Parathyroid adenoma (tissue), 2 donors: ENCODE measurements at regions not wholly inside any gene's neighbourhood (a gene's known extent, or its start where the extent isn't known, plus 50 kb on each side); places are given as distances from the start of the nearest gene placed in this dataset.

Source experiments
- H2AFZ ChIP-seq: fragments of 300-600 bp; sonication (generic); one replicate; pipeline ENCODE4 v1.7.0; 2017; ENCODE audit warnings: antibody characterized with exemption, mild to moderate bottlenecking
- H3K27ac ChIP-seq: fragments of 300-600 bp; sonication (generic); one replicate; pipeline ENCODE4 v1.7.0; 2017
- H3K27me3 ChIP-seq: fragments of 300-600 bp; sonication (generic); one replicate; pipeline ENCODE4 v1.7.0; 2017; ENCODE audit warnings: low read length; ENCODE audit not compliant: control insufficient read depth, insufficient read depth
- H3K36me3 ChIP-seq: fragments of 300-600 bp; sonication (generic); one replicate; pipeline ENCODE4 v1.7.0; 2017; ENCODE audit warnings: low read length; ENCODE audit not compliant: control insufficient read depth, insufficient read depth
- H3K4me1 ChIP-seq: fragments of 300-600 bp; sonication (generic); one replicate; pipeline ENCODE4 v1.7.0; 2017; ENCODE audit warnings: control low read depth
- H3K4me2 ChIP-seq: fragments of 300-600 bp; sonication (generic); one replicate; pipeline ENCODE4 v1.7.0; 2017; ENCODE audit warnings: low read length
- H3K4me3 ChIP-seq: fragments of 300-600 bp; sonication (generic); one replicate; pipeline ENCODE4 v1.7.0; 2017; ENCODE audit warnings: low read depth, low read length
- H3K79me2 ChIP-seq: fragments of 300-600 bp; sonication (generic); one replicate; pipeline ENCODE4 v1.7.0; 2017; ENCODE audit warnings: control low read depth
- H3K9ac ChIP-seq: fragments of 300-600 bp; sonication (generic); one replicate; pipeline ENCODE4 v1.7.0; 2017; ENCODE audit warnings: mild to moderate bottlenecking
- H3K9me3 ChIP-seq: fragments of 300-600 bp; sonication (generic); one replicate; pipeline ENCODE4 v1.7.0; 2017; ENCODE audit warnings: low read length; ENCODE audit not compliant: control insufficient read depth
- CTCF ChIP-seq: fragments of 300-600 bp; sonication (generic); IDR thresholded peaks from one replicate; pipeline ENCODE4 v1.7.0; 2017; ENCODE audit warnings: antibody characterized with exemption, mild to moderate bottlenecking
- donor health status: primary hyperparathyroidism.

- Histone ChIP-seq H3K9ac (no peak overlapping the region), H3K27ac (no peak overlapping the region), H3K4me1 (no peaks in the 10 kb centered on the region), H3K36me3 (no peaks in the 10 kb centered on the region), H3K27me3 (no peaks in the 10 kb centered on the region), H2AFZ (no peak overlapping the region), H3K4me2 (no peak overlapping the region), H3K79me2 (no peaks in the 10 kb centered on the region), H3K4me3 (no peak overlapping the region), H3K9me3 (no peaks in the 10 kb centered on the region)
- no peak for TF ChIP-seq CTCF
Observed at GRCh38 chr1:87898431-87898830, 569.8 kb downstream of the LMO4 start.

GRCh38 chr1:87899017-87899416, 570.3 kb downstream of the LMO4 start:
- Histone ChIP-seq H3K4me1 (no peaks in the 10 kb centered on the region), H3K79me2 (no peaks in the 10 kb centered on the region), H3K4me3 (no peak overlapping the region), H3K27me3 (no peaks in the 10 kb centered on the region), H3K9ac (no peak overlapping the region), H3K27ac (no peak overlapping the region), H3K4me2 (no peak overlapping the region), H3K36me3 (no peaks in the 10 kb centered on the region), H3K9me3 (no peaks in the 10 kb centered on the region), H2AFZ (no peak overlapping the region)
- no peak for TF ChIP-seq CTCF

GRCh38 chr1:87899746-87900145, 571.1 kb downstream of the LMO4 start:
- H3K4me3 ChIP-seq: no peak overlapping the region
- no peaks in the 10 kb centered on the region for H3K36me3 ChIP-seq
- no peak for TF ChIP-seq CTCF
- no peak overlapping the region for H3K9ac ChIP-seq
- H3K4me2 ChIP-seq: no peak overlapping the region
- H3K79me2 ChIP-seq: no peaks in the 10 kb centered on the region
- H2AFZ ChIP-seq: no peak overlapping the region
- no peaks in the 10 kb centered on the region for H3K9me3 ChIP-seq
- no peaks in the 10 kb centered on the region for H3K4me1 ChIP-seq
- no peak overlapping the region for H3K27ac ChIP-seq
- no peaks in the 10 kb centered on the region for H3K27me3 ChIP-seq

GRCh38 chr1:87902830-87903229, 574.1 kb downstream of the LMO4 start:
- H3K79me2 ChIP-seq: no peaks in the 10 kb centered on the region
- no peak overlapping the region for H3K9ac ChIP-seq
- H2AFZ ChIP-seq: no peak overlapping the region
- no peaks in the 10 kb centered on the region for H3K36me3 ChIP-seq
- H3K27ac ChIP-seq: no peak overlapping the region
- no peak for TF ChIP-seq CTCF
- H3K4me2 ChIP-seq: no peak overlapping the region
- H3K4me1 ChIP-seq: no peaks in the 10 kb centered on the region
- no peak overlapping the region for H3K4me3 ChIP-seq
- H3K9me3 ChIP-seq: no peaks in the 10 kb centered on the region
- no peaks in the 10 kb centered on the region for H3K27me3 ChIP-seq

- Histone ChIP-seq H3K9ac (no peak overlapping the region), H3K4me2 (no peak overlapping the region), H3K4me3 (no peak overlapping the region), H3K4me1 (no peaks in the 10 kb centered on the region), H3K27ac (no peak overlapping the region), H3K9me3 (no peaks in the 10 kb centered on the region), H3K79me2 (no peaks in the 10 kb centered on the region), H3K27me3 (no peaks in the 10 kb centered on the region), H3K36me3 (no peaks in the 10 kb centered on the region), H2AFZ (no peak overlapping the region)
- no peak for TF ChIP-seq CTCF
Observed at GRCh38 chr1:87903242-87903641, 574.6 kb downstream of the LMO4 start.
